Brain microvascular endothelial cell (primary cell): ENCODE measurements at regions not wholly inside any gene's neighbourhood (a gene's known extent, or its start where the extent isn't known, plus 50 kb on each side); places are given as distances from the start of the nearest gene placed in this dataset.

Experiments used
- DNase-seq: peaks from one replicate; pipeline ENCODE4 v3.0.0-alpha.2; 2020
- H3K27ac ChIP-seq: fragments of 250-450 bp; sonication (Bioruptor Pico); 2 replicates; pipeline ENCODE4 v1.5.1; 2020; ENCODE audit warnings: mild to moderate bottlenecking, moderate library complexity
- H3K27me3 ChIP-seq: fragments of 250-450 bp; sonication (Bioruptor Pico); replicated peaks from 2 replicates; pipeline ENCODE4 v1.5.1; 2020; ENCODE audit warnings: mild to moderate bottlenecking
- H3K36me3 ChIP-seq: fragments of 250-450 bp; sonication (Bioruptor Pico); replicated peaks from 2 replicates; pipeline ENCODE4 v1.5.1; 2020; ENCODE audit warnings: mild to moderate bottlenecking
- H3K4me3 ChIP-seq: 2 replicates; pipeline ENCODE4 v1.5.1; 2011; ENCODE audit warnings: low read depth, mild to moderate bottlenecking, control low read depth, low read length, moderate library complexity
- in situ Hi-C: cut with HindIII; loops from 2 replicates; pipeline ENCODE4 v1.10.0; 2017; ENCODE audit warnings: low sequenced_read_pairs, low pct_ligation_motif_present
- TF ChIP-seq, protein P1 (sequence below): IDR thresholded peaks from 2 replicates; pipeline ENCODE4 v1.5.1; 2011; ENCODE audit warnings: low read depth, mild to moderate bottlenecking, moderate library complexity, low read length, control low read depth, inconsistent platforms; ENCODE audit errors: missing control alignments

- Histone ChIP-seq H3K27me3 (no peaks in the 10 kb centered on the region), H3K36me3 (no peaks in the 10 kb centered on the region), H3K27ac (no peak overlapping the region), H3K4me3 (no peak overlapping the region)
- TF ChIP-seq, protein P1, sequence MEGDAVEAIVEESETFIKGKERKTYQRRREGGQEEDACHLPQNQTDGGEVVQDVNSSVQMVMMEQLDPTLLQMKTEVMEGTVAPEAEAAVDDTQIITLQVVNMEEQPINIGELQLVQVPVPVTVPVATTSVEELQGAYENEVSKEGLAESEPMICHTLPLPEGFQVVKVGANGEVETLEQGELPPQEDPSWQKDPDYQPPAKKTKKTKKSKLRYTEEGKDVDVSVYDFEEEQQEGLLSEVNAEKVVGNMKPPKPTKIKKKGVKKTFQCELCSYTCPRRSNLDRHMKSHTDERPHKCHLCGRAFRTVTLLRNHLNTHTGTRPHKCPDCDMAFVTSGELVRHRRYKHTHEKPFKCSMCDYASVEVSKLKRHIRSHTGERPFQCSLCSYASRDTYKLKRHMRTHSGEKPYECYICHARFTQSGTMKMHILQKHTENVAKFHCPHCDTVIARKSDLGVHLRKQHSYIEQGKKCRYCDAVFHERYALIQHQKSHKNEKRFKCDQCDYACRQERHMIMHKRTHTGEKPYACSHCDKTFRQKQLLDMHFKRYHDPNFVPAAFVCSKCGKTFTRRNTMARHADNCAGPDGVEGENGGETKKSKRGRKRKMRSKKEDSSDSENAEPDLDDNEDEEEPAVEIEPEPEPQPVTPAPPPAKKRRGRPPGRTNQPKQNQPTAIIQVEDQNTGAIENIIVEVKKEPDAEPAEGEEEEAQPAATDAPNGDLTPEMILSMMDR, result no peak
- in situ Hi-C loops, result no loop called here
- no peak for DNase-seq
Observed at GRCh38 chr3:126277629-126278378, 79.4 kb downstream of the KLF15 start.

DNA sequence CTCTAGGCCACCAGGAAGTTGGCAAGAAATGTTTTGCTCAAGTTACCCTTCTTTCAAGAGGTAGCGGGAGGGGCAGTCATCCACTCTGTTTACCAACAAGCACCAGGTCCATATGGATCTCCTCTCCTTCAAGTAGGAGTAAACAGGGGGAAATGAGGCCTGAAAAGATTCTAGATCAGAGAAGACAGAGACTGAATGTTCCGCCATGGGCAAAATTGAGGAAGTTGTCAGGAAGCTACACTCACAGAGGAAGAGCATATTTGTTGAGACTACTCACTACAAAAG, 81.6 kb downstream of the KLF15 start:
- H3K36me3 ChIP-seq, result no peaks in the 10 kb centered on the region
- H3K27ac ChIP-seq, result no peak overlapping the region
- no peak overlapping the region for H3K4me3 ChIP-seq
- DNase-seq, result no peak
- no peaks in the 10 kb centered on the region for H3K27me3 ChIP-seq
- in situ Hi-C loops, result no loop called here
- TF ChIP-seq, protein P1, result no peak

- H3K36me3 ChIP-seq, result no peaks in the 10 kb centered on the region
Observed at GRCh38 chr3:126274735-126275619, 82.2 kb downstream of the KLF15 start.

DNA sequence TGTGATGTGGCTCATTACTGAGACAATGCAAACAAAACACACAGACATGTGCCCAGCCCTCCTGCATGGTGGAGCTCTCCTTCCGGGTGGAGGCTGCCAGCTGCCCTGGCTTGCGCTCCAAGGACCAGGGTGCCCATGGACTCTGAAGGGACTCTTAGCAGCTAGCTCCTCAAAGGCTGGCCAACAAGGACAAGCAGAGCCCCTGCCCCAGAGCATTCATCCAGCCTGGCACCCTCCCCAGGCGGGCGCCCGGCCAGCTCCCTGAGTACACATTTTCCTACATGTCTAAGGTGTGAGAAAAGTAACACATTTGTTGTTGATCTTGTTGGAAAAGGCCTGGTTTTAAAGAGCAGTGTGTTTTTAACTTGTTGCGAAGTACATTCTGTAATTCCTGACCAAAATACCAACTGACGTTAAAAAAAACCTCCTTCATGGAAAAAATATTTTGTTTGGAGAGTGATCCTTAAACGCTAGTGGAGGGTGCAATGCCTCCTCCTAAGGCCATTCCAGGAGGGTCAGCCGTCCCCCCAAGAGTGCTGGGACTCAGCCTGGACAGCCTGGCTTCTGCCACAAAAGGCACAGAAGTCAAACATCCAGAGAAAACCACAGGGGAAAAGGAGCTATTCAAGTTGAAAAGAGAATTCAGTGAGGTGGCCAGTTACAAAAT, 86.9 kb downstream of the KLF15 start:
- no peak for DNase-seq
- in situ Hi-C loops, result no loop called here
- no peak overlapping the region for H3K27ac ChIP-seq
- no peak overlapping the region for H3K4me3 ChIP-seq
- TF ChIP-seq, protein P1, result no peak
- no peaks in the 10 kb centered on the region for H3K36me3 ChIP-seq
- no peaks in the 10 kb centered on the region for H3K27me3 ChIP-seq

More at GRCh38 chr3:126274735-126275619, 82.2 kb downstream of the KLF15 start:
- in situ Hi-C loops, result no loop called here
- H3K27me3 ChIP-seq, result no peaks in the 10 kb centered on the region
- H3K27ac ChIP-seq, result no peak overlapping the region
- TF ChIP-seq, protein P1, result no peak
- H3K4me3 ChIP-seq, result no peak overlapping the region
- DNase-seq, result no peak

GRCh38 chr3:126269354-126269753, 87.9 kb downstream of the KLF15 start:
- Histone ChIP-seq H3K4me3 (no peak overlapping the region), H3K27me3 (no peaks in the 10 kb centered on the region), H3K27ac (no peak overlapping the region), H3K36me3 (no peaks in the 10 kb centered on the region)
- in situ Hi-C loops, result no loop called here
- DNase-seq, result no peak
- TF ChIP-seq, protein P1, result no peak
